ENCODE measurements at regions not wholly inside any gene's neighbourhood (a gene's known extent, or its start where the extent isn't known, plus 50 kb on each side); places are given as distances from the start of the nearest gene placed in this dataset.
"Not testable (repeated sequence)": the region's sequence is repeated elsewhere in the genome, so short reads cannot be mapped to it uniquely, and the experiment has no call there.

GRCh38 chr2:239831861-239832489, 193.2 kb downstream of the NDUFA10 start:
- DNase-seq: no peak

GRCh38 chr2:239831001-239831731, 194.0 kb downstream of the NDUFA10 start:
- DNase-seq: no peak

- DNase-seq: no peak
These were observed 194.8 kb downstream of the NDUFA10 start for GRCh38 chr2:239830121-239831000.

GRCh38 chr2:239829326-239829725, 195.8 kb downstream of the NDUFA10 start:
- no peak for DNase-seq

GRCh38 chr2:239828973-239829275, 196.2 kb downstream of the NDUFA10 start:
- not testable (repeated sequence) for DNase-seq

- DNase-seq: no peak
These were observed 196.8 kb downstream of the NDUFA10 start for GRCh38 chr2:239828192-239828972.

GRCh38 chr2:239827523-239827890, 197.6 kb downstream of the NDUFA10 start:
- DNase-seq: no peak

GRCh38 chr2:239826786-239827522, 198.2 kb downstream of the NDUFA10 start:
- no peak for DNase-seq

- DNase-seq: no peak
These were observed 198.8 kb downstream of the NDUFA10 start for GRCh38 chr2:239826376-239826775.

- DNase-seq: no peak
These were observed 199.5 kb downstream of the NDUFA10 start for GRCh38 chr2:239825705-239825979.

GRCh38 chr2:239824866-239825704, 200.1 kb downstream of the NDUFA10 start:
- no peak for DNase-seq

- DNase-seq: no peak
These were observed 201.0 kb downstream of the NDUFA10 start for GRCh38 chr2:239824046-239824694.

GRCh38 chr2:239822146-239822831, 202.9 kb downstream of the NDUFA10 start:
- no peak for DNase-seq

GRCh38 chr2:239821694-239822075, 203.5 kb downstream of the NDUFA10 start:
- no peak for DNase-seq

GRCh38 chr2:239820836-239821693, 204.1 kb downstream of the NDUFA10 start:
- no peak for DNase-seq

GRCh38 chr2:239819974-239820555, 205.1 kb downstream of the NDUFA10 start:
- no peak for DNase-seq

GRCh38 chr2:239819091-239819973, 205.8 kb downstream of the NDUFA10 start:
- DNase-seq: no peak

- DNase-seq: peak; percentile 68 to 69
These were observed 206.6 kb downstream of the NDUFA10 start for GRCh38 chr2:239818531-239819011.

Measured in hippocampal formation (tissue), 2 donors.